Activated T-helper 2 cell treated with anti-CD3 and anti-CD28 coated beads, Interferon-gamma antibody, Interleukin-2, Interleukin-4, amounts not matched to agents 10 μg/mL and 5 μg/mL and 100 μg/mL, durations not matched to agents 14 hours and 24 hours and 36 hours (primary cell): ENCODE measurements at regions not wholly inside any gene's neighbourhood (a gene's known extent, or its start where the extent isn't known, plus 50 kb on each side); places are given as distances from the start of the nearest gene placed in this dataset.
"Not testable (repeated sequence)": the region's sequence is repeated elsewhere in the genome, so short reads cannot be mapped to it uniquely, and the experiment has no call there.

Experiments used
- DNase-seq: peaks from one replicate; pipeline ENCODE4 v3.0.0; 2021; ENCODE audit warnings: low spot score
- H3K27ac Mint-ChIP-seq: one replicate; pipeline ENCODE4 v1.8.0; 2021; ENCODE audit warnings: mixed read lengths
- H3K27me3 Mint-ChIP-seq: one replicate; pipeline ENCODE4 v1.8.0; 2021; ENCODE audit warnings: low read depth, mixed read lengths
- H3K36me3 Mint-ChIP-seq: one replicate; pipeline ENCODE4 v1.8.0; 2021; ENCODE audit warnings: low read depth, mixed read lengths
- H3K4me1 Mint-ChIP-seq: one replicate; pipeline ENCODE4 v1.8.0; 2021; ENCODE audit warnings: low read depth, mixed read lengths
- H3K4me3 Mint-ChIP-seq: one replicate; pipeline ENCODE4 v1.8.0; 2021; ENCODE audit warnings: low read depth, mild to moderate bottlenecking, moderate library complexity, mixed read lengths
- H3K9me3 Mint-ChIP-seq: one replicate; pipeline ENCODE4 v1.8.0; 2021; ENCODE audit warnings: mixed read lengths
- intact Hi-C: fragments of 100-400 bp; cut with micrococcal nuclease; formaldehyde crosslinking; loops from one replicate; pipeline ENCODE4 v1.15.1; 2023

- no peak overlapping the region for H3K4me3 Mint-ChIP-seq
- peaks cover 9% of the 10 kb centered on the region for H3K9me3 Mint-ChIP-seq
- DNase-seq: no peak
- intact Hi-C loops: no loop called here
- H3K4me1 Mint-ChIP-seq: no peaks in the 10 kb centered on the region
- H3K36me3 Mint-ChIP-seq: no peaks in the 10 kb centered on the region
- H3K27ac Mint-ChIP-seq: no peak overlapping the region
- no peaks in the 10 kb centered on the region for H3K27me3 Mint-ChIP-seq
Measured at GRCh38 chr13:62489731-62490130, 1074.1 kb upstream of the PCDH20 start.

- Mint-ChIP-seq H3K27me3 (no peaks in the 10 kb centered on the region), H3K4me3 (no peak overlapping the region), H3K36me3 (no peaks in the 10 kb centered on the region), H3K4me1 (no peaks in the 10 kb centered on the region), H3K9me3 (peaks cover 13% of the 10 kb centered on the region), H3K27ac (no peak overlapping the region)
- intact Hi-C loops: no loop called here
- DNase-seq: no peak
Measured at GRCh38 chr13:62483774-62484173, 1068.1 kb upstream of the PCDH20 start.

GRCh38 chr13:62482351-62482750 lies 1066.7 kb upstream of the PCDH20 start:
- DNase-seq: no peak
- Mint-ChIP-seq H3K27me3 (no peaks in the 10 kb centered on the region), H3K9me3 (peaks cover 19% of the 10 kb centered on the region), H3K4me1 (no peaks in the 10 kb centered on the region), H3K36me3 (no peaks in the 10 kb centered on the region), H3K27ac (no peak overlapping the region), H3K4me3 (no peak overlapping the region)
- intact Hi-C loops: no loop called here

GRCh38 chr13:62473944-62474237 lies 1058.2 kb upstream of the PCDH20 start:
- Mint-ChIP-seq H3K27ac (no peak overlapping the region), H3K4me3 (no peak overlapping the region), H3K27me3 (no peaks in the 10 kb centered on the region), H3K9me3 (peaks cover 23% of the 10 kb centered on the region), H3K4me1 (no peaks in the 10 kb centered on the region), H3K36me3 (no peaks in the 10 kb centered on the region)
- intact Hi-C loops: no loop called here
- no peak for DNase-seq

- no peaks in the 10 kb centered on the region for H3K4me1 Mint-ChIP-seq
- no peak for DNase-seq
- H3K36me3 Mint-ChIP-seq: no peaks in the 10 kb centered on the region
- intact Hi-C loops: no loop called here
- H3K9me3 Mint-ChIP-seq: peaks cover 23% of the 10 kb centered on the region
- H3K27ac Mint-ChIP-seq: no peak overlapping the region
- no peak overlapping the region for H3K4me3 Mint-ChIP-seq
- H3K27me3 Mint-ChIP-seq: no peaks in the 10 kb centered on the region
Measured at GRCh38 chr13:62473190-62473943, 1057.7 kb upstream of the PCDH20 start.

GRCh38 chr13:62453761-62454160 lies 1038.1 kb upstream of the PCDH20 start:
- Mint-ChIP-seq H3K4me1 (no peaks in the 10 kb centered on the region), H3K9me3 (no peaks in the 10 kb centered on the region), H3K36me3 (no peaks in the 10 kb centered on the region), H3K27ac (no peak overlapping the region), H3K27me3 (no peaks in the 10 kb centered on the region), H3K4me3 (no peak overlapping the region)
- intact Hi-C loops: no loop called here
- DNase-seq: no peak

GRCh38 chr13:62450759-62451158 lies 1035.1 kb upstream of the PCDH20 start:
- Mint-ChIP-seq H3K36me3 (no peaks in the 10 kb centered on the region), H3K27ac (no peak overlapping the region), H3K27me3 (no peaks in the 10 kb centered on the region), H3K9me3 (peaks cover 5% of the 10 kb centered on the region), H3K4me3 (no peak overlapping the region), H3K4me1 (no peaks in the 10 kb centered on the region)
- no peak for DNase-seq
- intact Hi-C loops: no loop called here

DNA sequence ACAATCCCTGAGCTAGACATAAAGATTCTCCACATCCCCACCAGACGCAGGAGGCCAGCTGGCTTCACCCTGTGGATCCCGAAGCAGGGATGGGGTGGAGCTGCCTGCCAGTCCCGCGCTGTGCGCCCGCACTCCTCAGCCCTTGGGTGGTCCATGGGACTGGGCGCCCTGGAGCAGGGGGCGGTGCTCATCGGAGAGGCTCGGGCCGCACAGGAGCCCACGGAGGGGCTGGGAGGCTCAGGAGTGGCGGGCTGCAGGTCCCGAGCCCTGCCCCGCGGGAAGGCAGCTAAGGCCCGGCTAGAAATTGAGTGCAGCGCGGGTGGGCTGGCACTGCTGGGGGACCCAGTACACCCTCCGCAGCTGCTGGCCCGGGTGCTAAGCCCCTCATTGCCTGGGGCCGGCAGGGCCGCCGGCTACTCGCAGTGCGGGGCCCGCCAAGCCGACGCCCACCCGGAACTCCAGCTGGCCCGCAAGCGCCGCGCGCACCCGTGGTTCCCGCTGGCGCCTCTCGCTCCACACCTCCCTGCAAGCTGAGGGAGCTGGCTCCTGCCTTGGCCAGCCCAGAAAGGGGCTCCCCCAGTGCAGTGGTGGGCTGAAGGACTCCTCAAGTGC lies 1032.2 kb upstream of the PCDH20 start:
- H3K36me3 Mint-ChIP-seq, H3K27me3 Mint-ChIP-seq, H3K27ac Mint-ChIP-seq, H3K4me3 Mint-ChIP-seq, DNase-seq, H3K4me1 Mint-ChIP-seq, H3K9me3 Mint-ChIP-seq, intact Hi-C loops: not testable (repeated sequence)

GRCh38 chr13:62444805-62445204 lies 1029.2 kb upstream of the PCDH20 start:
- Mint-ChIP-seq H3K9me3 (peaks cover 10% of the 10 kb centered on the region), H3K4me1 (no peaks in the 10 kb centered on the region), H3K4me3 (no peak overlapping the region), H3K27ac (no peak overlapping the region), H3K36me3 (no peaks in the 10 kb centered on the region), H3K27me3 (no peaks in the 10 kb centered on the region)
- intact Hi-C loops: no loop called here
- DNase-seq: no peak

DNA sequence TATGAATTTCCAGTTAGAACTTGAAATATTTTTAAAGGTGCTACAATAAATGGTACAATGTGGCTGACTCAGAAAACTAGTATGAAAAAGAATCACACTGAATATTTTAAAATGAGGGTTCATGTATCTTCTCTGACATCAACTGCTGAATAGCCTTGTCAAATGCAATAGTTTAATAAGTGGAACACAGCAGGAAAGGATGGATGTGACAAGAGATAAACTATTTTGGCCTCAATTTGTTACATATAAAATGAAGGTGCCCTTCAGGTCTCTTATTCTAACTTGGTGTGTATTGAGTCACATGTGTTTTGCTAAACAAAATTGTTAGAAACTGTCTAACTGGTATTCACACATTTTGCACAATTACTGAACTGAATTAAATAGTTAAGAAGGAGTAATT lies 1018.4 kb upstream of the PCDH20 start:
- Mint-ChIP-seq H3K36me3 (no peaks in the 10 kb centered on the region), H3K27me3 (no peaks in the 10 kb centered on the region), H3K9me3 (peaks cover 10% of the 10 kb centered on the region), H3K4me1 (no peaks in the 10 kb centered on the region), H3K4me3 (no peak overlapping the region), H3K27ac (no peak overlapping the region)
- no peak for DNase-seq
- intact Hi-C loops: no loop called here

GRCh38 chr13:62433660-62434059 lies 1018.0 kb upstream of the PCDH20 start:
- no peak for DNase-seq
- no peaks in the 10 kb centered on the region for H3K36me3 Mint-ChIP-seq
- peaks cover 6% of the 10 kb centered on the region for H3K9me3 Mint-ChIP-seq
- H3K27me3 Mint-ChIP-seq: no peaks in the 10 kb centered on the region
- no peak overlapping the region for H3K4me3 Mint-ChIP-seq
- H3K4me1 Mint-ChIP-seq: no peaks in the 10 kb centered on the region
- H3K27ac Mint-ChIP-seq: no peak overlapping the region
- intact Hi-C loops: no loop called here

DNA sequence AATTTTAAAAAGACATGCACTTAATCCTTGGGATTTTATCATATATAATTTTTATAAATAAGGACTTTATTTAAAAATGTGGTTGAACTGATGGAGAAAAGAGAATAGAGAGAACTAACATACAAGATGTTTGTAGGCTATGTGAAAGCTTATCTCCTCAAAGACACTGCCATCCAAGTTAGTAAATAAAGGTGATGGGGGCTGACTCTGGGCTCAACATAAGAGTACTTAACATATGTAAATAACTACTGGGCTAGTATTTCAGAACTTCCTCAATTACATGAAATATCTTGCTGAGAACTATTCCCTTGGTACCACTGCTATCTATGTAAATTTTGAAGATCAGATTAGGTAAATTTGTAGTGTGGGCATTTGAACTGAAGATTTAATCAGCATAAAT lies 1017.3 kb upstream of the PCDH20 start:
- Mint-ChIP-seq H3K36me3 (no peaks in the 10 kb centered on the region), H3K4me1 (no peaks in the 10 kb centered on the region), H3K27ac (no peak overlapping the region), H3K27me3 (no peaks in the 10 kb centered on the region), H3K4me3 (no peak overlapping the region), H3K9me3 (peaks cover 5% of the 10 kb centered on the region)
- intact Hi-C loops: no loop called here
- DNase-seq: no peak

DNA sequence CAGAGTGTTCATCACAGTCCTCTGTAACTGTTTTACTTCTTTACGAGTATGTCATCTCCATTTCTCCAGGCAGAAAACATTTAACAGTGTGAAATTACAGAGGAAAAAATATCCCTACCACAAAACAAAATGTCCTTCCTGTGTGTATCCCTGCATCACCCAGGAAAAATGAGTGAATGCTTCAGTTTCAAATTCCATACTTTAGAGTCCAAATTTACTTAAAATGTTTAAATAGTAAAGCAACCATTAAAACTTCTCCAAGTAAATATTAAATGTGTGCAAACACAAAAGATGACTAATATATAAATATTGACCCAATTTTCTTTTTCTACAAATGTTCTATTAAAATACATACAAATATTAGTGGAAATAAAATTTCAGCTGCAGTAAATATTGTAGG lies 1016.6 kb upstream of the PCDH20 start:
- H3K27me3 Mint-ChIP-seq: no peaks in the 10 kb centered on the region
- H3K4me3 Mint-ChIP-seq: no peak overlapping the region
- H3K27ac Mint-ChIP-seq: no peak overlapping the region
- intact Hi-C loops: no loop called here
- DNase-seq: no peak
- no peaks in the 10 kb centered on the region for H3K4me1 Mint-ChIP-seq
- peaks cover 8% of the 10 kb centered on the region for H3K9me3 Mint-ChIP-seq
- H3K36me3 Mint-ChIP-seq: no peaks in the 10 kb centered on the region

GRCh38 chr13:62431852-62432251 lies 1016.2 kb upstream of the PCDH20 start:
- H3K27ac Mint-ChIP-seq: no peak overlapping the region
- DNase-seq: no peak
- no peaks in the 10 kb centered on the region for H3K4me1 Mint-ChIP-seq
- H3K9me3 Mint-ChIP-seq: peaks cover 8% of the 10 kb centered on the region
- intact Hi-C loops: no loop called here
- no peaks in the 10 kb centered on the region for H3K36me3 Mint-ChIP-seq
- no peaks in the 10 kb centered on the region for H3K27me3 Mint-ChIP-seq
- no peak overlapping the region for H3K4me3 Mint-ChIP-seq
